Activated T-cell treated with anti-CD3 and anti-CD28 coated beads, Interleukin-2, amount 50 U/mL, for 72 hours (primary cell): ENCODE measurements at regions not wholly inside any gene's neighbourhood (a gene's known extent, or its start where the extent isn't known, plus 50 kb on each side); places are given as distances from the start of the nearest gene placed in this dataset.
A peak's percentile ranks its signal among the peaks of the same experiment; 100 is the strongest.

ENCODE experiments used
- ATAC-seq, 2 donors: fragments of 150-1000 bp; cut with Tn5 transposase; replicated peaks in 1 of 2; 2 replicates each; pipeline ENCODE4 v1.10.0; 2021; ENCODE audit warnings: moderate library complexity in 2 of 2, mild to moderate bottlenecking in 1 of 2
- DNase-seq, 2 donors: peaks; one replicate each; pipeline ENCODE4 v3.0.0; 2021 to 2022; ENCODE audit warnings: mixed read lengths in 1 of 2
- H3K27ac Mint-ChIP-seq: one replicate; pipeline ENCODE4 v1.8.0; 2022; ENCODE audit warnings: mild to moderate bottlenecking, moderate library complexity, mixed read lengths
- H3K27me3 Mint-ChIP-seq: one replicate; pipeline ENCODE4 v1.8.0; 2022; ENCODE audit warnings: low read depth, mixed read lengths
- H3K36me3 Mint-ChIP-seq, 2 donors: one replicate each; pipeline ENCODE4 v1.8.0; 2022; ENCODE audit warnings: mixed read lengths in 2 of 2, mild to moderate bottlenecking in 1 of 2; ENCODE audit not compliant: insufficient read depth in 2 of 2
- H3K4me1 Mint-ChIP-seq: one replicate; pipeline ENCODE4 v1.8.0; 2022; ENCODE audit warnings: low read depth, mixed read lengths
- H3K4me3 Mint-ChIP-seq, 2 donors: one replicate each; pipeline ENCODE4 v1.8.0; 2022; ENCODE audit warnings: mild to moderate bottlenecking in 2 of 2, mixed read lengths in 2 of 2, moderate library complexity in 2 of 2
- H3K9me3 Mint-ChIP-seq, 2 donors: one replicate each; pipeline ENCODE4 v1.8.0; 2022; ENCODE audit warnings: mixed read lengths in 2 of 2

DNA sequence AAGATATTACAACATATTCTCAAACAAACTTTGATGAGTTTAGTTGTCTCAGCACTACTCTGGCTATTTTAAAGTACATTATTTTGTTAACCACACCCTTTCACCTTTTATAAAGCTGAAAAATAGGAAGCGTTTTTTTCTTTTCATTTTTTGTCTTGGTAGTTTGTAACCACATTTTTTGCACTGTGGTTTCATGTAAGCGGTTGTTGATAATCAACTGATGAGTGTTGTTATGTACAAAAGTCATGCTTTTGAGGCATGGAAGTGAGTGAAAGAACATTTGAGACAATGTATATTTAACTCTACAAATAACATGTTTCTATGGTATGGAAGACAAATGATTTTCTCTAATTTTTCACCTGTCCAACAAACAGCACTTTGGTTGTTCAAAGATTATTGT is 52.1 kb upstream of the ATP2B1 start:
- ATAC-seq (no peak), DNase-seq (no peak)
- H3K36me3 Mint-ChIP-seq: peaks cover 2 to 6% of the 10 kb centered on the region in 2 donors
- H3K4me3 Mint-ChIP-seq: peak overlapping the region in 1 of 2 donors; percentile 46
- H3K9me3 Mint-ChIP-seq: peaks cover 9 to 11% of the 10 kb centered on the region in 2 donors
- H3K27ac Mint-ChIP-seq: peak overlapping the region; percentile 13
- H3K27me3 Mint-ChIP-seq: no peaks in the 10 kb centered on the region
- peaks cover 35% of the 10 kb centered on the region for H3K4me1 Mint-ChIP-seq
